HG03571 (cell line): ENCODE measurements at regions not wholly inside any gene's neighbourhood (a gene's known extent, or its start where the extent isn't known, plus 50 kb on each side); places are given as distances from the start of the nearest gene placed in this dataset.
A peak's percentile ranks its signal among the peaks of the same experiment; 100 is the strongest.
"Not testable (repeated sequence)": the region's sequence is repeated elsewhere in the genome, so short reads cannot be mapped to it uniquely, and the experiment has no call there.

ENCODE experiments used
- ATAC-seq: cut with Tn5 transposase; IDR thresholded peaks from one replicate; pipeline ENCODE4 v1.9.1; 2021; ENCODE audit not compliant: unreplicated experiment

DNA sequence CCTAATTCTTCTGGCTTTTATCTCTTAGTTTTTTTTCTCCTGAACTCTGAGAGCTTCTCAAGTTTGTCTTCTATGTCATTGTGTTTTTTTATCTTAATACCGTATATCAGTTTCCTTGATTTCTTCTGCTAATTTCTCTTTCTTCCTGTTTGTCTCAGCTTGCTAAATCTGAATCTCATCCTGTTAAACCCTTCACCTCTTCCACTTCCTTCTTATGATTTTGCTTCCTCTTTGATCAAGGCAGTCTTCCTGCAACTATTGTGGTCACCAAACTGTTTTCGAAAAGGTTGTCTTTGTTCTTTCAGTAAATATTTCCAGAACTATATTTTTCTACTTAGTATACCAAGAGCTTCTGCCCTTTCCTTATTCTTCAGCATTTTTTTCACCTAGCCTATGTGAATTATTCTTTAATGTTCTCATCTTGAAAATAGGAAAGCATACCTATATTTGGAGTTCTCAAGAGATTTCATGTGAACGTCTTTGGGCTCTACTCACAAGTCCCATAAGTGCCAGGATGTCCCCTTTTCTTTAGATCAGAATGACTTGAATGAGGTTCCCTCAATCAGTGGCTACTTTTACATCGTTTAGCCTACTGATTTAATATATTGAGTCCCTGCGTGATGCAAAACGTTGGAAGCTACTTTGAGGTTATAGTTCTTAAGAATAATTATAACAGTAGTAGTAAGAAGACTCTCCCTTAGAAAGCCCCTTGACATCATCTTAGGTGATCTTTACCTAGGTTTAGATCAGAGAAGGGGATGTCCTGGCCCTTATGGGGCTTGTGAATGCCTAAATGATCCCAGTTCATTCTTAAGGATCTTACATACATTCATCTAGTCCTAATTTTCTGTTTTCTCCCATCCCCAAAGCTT, 415.4 kb upstream of the AUTS2 start:
- no peak for ATAC-seq

DNA sequence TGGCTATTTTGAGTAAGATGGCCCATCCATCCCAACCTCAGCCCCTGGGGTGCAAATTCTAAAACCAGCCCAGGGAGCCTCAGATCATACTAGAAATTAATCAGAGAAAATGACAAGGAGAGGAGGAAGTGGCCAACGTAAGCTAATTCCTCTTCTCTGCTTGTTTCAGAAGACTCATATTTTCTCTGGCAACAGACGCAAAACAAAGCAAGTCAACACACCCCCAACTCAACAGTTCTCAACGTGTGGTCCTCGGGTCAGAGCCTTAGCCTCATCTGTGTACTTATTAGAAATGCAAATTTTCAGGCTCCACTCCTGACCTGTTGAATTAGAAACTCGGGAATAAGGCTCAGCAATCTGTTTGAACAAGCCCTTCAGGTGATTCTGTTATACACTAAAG, 413.9 kb upstream of the AUTS2 start:
- no peak for ATAC-seq

DNA sequence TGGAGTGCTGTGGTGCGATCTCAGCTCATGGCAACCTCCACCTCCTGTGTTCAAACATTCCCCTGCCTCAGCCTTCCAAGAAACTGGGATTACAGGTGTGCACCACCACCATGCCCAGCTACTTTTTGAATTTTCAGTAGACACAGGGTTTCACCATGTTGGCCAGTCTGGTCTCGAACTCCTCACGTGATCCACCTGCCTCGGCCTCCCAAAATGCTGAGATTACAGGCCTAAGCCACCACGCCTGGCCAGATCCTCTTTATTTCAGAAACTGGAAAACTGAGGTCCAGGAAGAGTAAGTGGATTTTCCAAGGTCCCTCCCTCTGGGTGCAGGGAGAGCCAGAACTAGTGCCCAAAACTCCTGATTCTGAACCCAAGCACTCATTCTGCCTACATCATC, 413.1 kb upstream of the AUTS2 start:
- ATAC-seq, result no peak

DNA sequence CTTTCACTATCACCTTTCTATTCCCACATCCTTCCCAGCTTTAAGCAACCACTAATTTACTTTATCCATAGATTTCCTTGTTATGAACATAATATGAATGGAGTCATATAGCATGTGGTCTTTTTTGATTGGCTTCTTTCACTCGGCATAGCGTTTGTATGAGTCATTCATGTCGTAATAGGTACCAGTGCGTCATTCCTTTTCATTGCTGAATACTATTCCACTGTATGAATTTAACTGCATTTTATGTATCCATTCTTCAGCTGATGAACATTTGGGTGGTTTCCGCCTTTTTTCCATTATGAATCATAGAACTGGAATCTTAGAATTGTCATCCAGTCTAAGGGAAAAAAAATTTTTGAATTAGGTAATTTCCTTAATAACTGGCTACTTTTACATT, 411.3 kb upstream of the AUTS2 start:
- no peak for ATAC-seq

DNA sequence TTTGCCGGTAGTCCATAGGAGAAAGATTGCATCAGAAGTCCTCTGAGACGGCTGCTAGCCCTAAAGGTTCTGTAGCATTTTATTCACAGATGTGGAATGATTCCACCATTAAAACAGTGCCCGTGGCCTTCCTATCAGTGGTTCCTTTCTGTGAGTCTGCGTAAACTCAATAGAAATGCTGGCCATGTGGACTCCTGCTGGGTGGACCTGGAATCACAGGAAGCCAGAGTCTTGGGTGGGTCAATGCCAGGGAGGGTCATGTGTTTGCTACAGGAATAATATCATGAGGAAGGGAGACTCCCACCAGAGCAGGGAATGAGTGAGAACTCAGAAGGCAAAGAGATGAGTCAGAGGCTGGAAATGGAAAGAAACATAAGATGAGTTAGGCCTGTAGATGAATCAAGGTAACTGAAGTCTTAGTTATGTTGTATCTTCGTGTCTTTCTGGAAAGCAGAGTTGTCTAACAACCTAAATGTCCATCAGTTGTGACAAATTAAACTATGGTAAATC, 410.4 kb upstream of the AUTS2 start:
- no peak for ATAC-seq

DNA sequence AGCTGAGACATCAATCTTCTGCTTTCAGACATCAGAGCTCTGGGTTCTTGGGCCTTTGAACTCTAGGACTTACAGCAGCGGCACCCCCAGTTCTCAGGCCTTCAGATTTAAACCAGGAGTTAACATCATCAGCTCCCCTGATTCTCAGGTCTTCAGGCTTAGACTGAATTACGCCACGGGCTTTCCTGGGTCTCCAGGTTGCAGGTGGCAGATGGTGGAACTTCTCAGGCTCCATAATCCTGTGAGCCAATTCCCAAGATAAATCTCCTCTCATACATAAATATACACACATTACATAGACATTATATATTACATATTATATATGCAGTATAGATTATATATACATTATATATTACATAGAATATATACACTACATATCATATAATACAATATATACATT, 408.9 kb upstream of the AUTS2 start:
- ATAC-seq, result no peak

DNA sequence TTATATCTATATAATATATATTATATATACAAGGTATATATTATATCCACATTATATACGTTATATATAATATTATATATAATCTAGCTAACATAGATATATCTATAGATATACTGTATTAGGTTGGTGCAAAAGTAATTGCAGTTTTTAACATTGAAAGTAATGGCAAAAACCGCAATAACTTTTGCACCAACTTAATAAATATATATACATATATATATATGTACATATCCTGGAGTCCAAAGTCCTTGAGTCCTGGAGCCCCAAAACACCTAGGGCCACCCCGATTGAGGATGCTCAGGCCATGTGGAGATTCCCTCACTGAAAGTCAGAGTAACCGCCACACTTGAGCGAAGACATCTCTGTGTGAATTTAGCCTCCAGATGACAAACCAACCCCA, 408.2 kb upstream of the AUTS2 start:
- no peak for ATAC-seq

DNA sequence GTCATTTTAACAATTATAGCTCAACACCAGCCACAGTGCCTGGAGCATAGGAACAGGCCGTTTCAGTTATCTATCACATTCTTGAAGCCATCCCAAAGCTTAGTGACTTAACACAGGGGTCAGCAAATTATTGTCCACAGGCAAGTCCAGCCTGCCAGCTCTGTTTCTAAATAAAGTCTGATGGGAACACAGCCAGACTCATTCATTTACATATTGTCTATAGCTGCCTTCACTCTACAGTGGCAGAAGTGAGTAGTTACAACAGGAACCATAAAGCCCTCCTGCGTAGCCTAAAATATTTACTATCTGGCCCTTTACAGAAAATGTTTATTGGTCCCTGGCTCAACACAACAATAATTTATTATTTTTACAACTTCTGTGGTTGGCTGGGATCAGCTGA, 407.5 kb upstream of the AUTS2 start:
- ATAC-seq, result no peak

DNA sequence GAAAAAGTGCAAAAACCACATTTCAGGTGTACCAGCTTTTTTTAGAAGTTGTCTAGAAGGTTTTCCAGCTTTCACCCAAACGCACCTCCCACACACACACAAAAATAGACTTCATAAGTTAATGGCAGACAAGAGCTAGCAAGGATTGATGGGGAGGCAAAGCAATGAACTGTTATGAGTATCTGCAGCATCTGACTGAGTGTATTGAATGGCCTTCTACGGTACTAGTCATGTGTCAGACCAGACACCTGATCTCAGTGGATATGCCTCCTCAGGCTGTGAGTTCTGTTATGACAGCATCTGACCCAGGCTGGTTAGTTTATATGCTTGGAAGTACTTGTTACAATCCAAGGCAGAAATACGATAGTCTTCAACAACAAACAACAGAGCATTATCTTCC, 406.1 kb upstream of the AUTS2 start:
- ATAC-seq, result no peak

DNA sequence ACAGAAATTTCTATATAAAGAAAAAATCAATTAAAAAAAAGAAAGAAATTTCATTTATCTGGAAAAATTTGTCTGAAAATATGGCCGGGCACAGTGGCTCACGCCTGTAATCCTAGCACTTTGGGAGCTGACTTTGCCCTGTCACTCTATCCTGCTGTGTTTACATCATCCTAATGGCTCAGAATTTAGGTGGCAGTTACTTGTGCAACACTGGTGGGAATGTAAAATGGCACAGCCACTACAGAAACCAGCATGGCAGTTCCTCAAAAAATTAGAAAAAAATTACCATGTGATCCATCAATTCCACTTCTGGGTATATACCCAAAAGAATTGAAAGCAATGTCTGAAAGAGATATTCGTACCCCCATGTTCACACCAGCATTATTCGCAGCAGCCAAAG, 405.2 kb upstream of the AUTS2 start:
- no peak for ATAC-seq

DNA sequence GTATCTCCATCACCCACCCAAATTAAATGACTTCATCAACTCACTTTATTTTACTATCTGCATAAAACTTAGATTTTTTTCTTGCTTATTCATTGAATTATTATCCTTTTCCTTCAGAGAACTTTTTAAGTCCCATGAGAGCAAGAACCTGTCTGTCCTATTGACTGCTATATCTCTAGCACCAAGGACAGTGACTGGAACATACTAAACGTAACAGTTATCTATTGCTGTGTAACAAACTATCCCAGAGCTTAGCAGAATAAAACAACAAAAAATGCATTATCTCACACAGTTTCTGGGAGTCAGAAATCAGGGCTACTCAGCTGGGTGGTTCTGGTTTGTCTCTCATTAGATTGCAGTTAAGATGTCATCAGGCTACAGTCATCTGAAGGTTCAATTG, 401.7 kb upstream of the AUTS2 start:
- ATAC-seq, result no peak

DNA sequence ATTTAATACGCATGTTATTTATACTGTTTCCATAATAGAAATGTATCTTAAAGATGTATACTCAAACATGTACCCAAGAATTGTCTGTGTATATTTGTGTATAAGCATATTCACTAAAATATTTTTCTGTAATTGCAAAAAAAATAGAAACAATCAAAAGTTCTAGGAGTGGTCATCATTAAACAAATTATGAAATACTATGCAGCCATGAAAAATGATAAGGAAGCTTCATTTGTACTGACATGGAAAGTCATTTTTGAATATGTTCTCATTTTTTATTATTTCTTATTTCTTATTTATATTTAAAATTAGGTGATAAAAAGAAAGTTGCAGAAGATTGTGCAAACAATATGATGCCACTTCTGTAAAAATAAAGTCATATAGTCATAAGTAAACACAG, 400.0 kb upstream of the AUTS2 start:
- no peak for ATAC-seq

DNA sequence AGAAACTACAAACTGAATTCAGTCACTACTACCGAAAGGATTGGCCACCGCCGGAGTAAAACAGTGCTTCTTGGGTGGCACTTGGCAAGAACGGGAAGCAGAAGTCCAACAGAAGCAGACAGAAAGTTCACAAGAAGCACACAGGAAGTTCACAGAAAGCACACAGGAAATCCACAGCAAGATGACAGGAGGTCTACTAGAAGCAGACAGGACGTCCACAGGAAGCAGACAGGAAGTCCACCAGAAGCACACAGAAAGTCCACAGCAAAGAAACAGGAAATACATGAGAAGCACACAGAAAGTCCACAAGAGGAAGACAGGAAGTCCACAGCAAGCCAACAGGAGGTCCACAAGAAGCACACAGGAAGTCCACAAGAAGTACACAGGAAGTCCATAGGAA, 399.2 kb upstream of the AUTS2 start:
- no peak for ATAC-seq

DNA sequence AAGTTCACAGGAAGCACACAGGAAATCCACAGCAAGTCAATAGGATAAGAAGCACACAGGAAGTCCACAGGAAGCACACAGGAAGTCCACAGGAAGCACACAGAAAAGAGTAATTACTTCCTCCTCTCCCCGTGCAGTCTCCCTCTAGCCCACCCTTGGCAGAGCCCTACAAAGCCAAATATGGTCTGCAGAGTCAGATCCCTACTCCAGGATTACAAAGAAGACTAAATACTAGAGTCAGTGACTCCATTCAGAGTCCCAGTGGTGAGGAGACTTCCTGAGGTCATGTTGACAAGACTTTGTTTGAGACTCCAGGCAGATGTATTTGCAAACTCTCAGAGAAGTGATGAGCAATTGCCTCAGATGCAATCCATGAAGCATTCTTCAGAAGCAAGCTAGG, 398.6 kb upstream of the AUTS2 start:
- no peak for ATAC-seq

DNA sequence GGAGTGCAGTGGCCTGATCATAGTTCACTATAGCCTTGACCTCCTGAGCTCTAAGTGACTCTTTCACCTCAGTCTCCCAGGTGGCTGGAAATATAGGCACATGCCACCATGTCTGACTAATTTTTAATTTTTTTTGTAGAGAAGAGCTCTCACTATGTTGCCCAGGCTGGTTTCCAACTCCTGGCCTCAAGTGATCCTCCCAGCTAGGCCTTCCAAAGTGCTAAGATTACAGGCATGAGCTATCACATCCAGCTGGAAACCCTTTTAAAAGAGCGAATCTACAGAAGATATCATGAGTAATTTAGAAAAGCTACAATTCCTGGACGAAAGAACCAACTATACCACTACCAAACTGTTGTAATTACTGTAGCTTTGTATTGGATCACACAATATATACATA, 394.4 kb upstream of the AUTS2 start:
- ATAC-seq, result no peak

DNA sequence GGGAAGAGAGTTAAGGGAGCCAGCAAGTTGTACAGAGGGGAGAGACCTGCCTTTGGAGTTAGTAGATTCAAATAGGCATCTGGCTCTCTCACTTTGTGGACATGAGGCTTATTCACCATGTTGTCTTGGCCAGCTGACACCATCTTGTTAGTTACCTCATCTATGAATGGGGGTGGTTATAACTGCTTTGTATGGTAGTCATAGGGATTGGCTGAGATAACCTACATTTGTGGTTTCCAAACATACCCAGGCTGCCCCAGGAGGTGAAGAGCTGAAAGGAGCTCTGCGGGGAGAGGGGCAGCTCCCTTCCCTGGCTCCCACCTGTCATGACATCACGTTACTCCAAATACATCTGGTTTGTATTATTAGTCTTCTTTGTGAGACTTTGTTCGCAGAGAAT, 393.3 kb upstream of the AUTS2 start:
- ATAC-seq, result no peak

DNA sequence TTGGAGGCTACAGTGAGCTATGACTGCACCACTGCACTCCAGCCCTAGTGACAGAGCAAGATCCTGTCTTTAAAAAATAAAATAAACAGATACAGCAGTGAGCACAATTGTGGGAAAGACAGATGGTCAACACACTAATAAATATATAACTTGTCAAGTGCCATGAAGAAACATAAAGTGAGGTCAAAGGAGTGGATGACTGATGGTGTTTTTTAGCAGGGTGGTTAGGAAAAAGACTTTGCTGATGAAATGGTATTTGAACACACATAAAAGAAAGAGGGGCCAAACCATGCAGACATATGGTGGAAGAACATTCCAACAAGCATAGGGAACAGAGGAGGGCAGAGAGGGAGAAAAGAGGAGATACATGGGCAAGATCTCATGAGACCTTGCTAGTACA, 392.7 kb upstream of the AUTS2 start:
- no peak for ATAC-seq

DNA sequence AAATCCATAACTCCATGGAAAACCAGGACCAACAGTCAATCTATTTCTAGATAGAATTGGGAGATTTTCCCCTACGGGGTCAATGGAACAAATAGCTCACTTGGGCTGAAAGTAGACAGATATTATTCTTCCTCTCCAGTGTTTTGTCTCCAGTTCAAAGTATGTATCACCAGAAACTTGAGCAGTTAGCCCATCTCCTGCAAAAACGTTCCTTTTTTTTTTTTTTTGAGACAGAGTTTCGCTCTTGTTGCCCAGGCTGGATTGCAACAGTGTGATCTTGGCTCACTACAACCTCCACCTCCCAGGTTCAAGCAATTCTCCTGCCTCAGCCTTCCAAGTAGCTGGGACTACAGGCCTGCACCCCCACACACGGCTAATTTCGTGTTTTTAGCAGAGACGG, 390.0 kb upstream of the AUTS2 start:
- no peak for ATAC-seq

DNA sequence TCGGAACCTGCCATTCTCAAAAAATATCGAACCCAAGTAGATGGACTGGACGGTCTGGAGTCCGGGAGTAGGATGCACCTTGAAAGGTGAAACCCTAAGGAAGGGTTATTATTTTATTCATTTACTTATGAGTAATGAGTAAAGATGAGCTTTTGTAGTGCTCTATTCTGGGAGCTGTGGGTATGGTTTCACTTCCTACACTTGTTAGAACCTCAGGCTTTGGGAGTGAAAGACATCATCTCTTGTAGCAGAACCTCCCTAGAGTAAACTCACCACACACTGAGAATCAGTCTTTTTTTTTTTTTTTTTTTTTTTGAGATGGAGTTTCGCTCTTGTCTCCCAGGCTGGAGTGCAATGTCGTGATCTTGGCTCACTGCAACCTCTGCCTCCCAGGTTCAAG, 389.4 kb upstream of the AUTS2 start:
- peak; percentile 93 for ATAC-seq

DNA sequence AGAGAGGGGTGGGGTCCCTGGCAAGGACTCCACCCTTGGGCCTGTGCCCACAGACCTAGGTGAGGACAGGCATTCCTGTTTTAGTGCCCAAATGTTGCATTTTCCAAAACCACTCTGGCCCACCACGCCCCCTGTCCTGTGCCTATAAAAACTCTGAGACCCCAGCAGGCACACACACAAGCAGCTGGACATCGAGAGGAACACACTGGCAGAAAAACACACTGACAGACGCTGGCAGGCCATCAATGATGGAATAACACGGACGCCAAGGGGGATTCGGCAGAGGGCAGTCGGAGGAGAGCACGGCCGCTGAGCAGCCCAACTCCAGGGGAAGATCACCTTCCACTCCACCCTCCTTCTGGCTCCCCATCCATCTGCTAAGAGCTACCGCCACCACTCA, 386.9 kb upstream of the AUTS2 start:
- ATAC-seq, result no peak

DNA sequence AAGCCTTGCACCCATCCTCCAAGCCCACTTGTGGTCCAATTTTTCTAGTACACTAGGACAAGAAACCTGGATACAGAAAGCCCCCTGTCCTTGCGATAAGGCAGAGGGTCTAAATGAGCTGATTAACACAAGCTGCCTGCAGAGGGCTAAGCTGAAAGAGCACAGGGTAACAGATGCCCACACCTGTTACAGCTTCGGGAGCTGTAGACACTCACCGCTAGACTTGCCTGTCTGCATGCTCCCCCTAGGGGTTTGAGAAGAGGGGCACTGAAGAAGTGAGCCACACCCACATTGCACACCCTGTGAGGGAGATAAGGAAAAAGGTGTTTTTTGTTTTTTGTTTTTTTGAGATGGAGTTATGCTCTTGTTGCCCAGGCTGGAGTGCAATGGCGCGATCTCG, 386.5 kb upstream of the AUTS2 start:
- ATAC-seq, result no peak

DNA sequence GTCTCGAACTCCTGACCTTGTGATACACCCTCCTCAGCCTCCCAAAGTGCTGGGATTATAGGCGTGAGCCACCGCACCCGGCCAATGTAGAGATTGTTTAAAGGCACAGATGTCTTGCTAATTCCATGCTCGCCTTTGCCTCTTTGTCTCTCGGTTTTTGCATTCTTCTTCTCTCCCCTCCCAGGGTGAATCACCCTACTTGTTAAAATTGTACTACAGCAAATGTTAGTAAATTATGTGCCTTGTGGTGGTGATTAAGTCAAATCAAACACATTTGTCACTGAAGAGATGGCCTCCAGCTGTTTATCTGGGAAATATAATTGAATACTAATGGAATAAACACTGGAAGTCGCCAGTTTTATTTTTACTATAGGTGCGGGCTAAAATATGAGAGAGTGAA, 384.4 kb upstream of the AUTS2 start:
- no peak for ATAC-seq

DNA sequence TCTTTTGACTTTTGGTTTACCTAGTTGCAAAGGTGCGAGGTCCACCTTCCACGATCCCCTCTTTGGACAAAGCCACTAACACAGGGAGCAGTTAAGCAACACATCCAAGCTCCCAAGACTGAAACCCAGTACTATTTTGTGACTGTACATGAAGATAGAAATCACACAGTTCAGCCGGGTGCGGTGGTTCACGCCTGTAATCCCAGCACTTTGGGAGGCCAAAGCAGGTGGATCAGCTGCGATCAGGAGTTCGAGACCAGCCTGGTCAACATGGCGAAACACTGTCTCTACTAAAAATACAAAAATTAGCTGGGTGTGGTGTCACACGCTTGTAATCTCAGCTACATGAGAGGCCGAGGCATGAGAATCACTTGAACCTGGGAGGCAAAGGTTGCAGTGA, 382.8 kb upstream of the AUTS2 start:
- ATAC-seq, result not testable (repeated sequence)
